ENCODE measurements at regions not wholly inside any gene's neighbourhood (a gene's known extent, or its start where the extent isn't known, plus 50 kb on each side); places are given as distances from the start of the nearest gene placed in this dataset.

DNA sequence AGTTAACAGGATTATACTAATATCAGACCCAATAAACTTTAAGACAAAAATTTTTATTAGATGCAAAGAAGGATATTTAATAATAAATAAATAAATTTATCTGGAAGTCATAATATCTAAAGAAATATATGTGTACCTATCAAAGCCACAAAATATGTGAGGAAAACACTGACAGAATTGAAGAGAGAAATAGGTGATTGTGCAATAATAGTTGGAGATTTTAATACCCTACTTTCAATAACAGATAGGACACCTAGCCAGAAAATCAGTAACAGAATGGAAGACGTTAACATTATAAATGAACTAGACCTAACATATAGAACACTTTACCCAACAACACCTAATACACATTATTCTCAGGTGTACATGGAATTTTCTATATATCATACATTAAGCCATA lies 541.4 kb upstream of the SMC2 start:
- TF ChIP-seq, protein P1, sequence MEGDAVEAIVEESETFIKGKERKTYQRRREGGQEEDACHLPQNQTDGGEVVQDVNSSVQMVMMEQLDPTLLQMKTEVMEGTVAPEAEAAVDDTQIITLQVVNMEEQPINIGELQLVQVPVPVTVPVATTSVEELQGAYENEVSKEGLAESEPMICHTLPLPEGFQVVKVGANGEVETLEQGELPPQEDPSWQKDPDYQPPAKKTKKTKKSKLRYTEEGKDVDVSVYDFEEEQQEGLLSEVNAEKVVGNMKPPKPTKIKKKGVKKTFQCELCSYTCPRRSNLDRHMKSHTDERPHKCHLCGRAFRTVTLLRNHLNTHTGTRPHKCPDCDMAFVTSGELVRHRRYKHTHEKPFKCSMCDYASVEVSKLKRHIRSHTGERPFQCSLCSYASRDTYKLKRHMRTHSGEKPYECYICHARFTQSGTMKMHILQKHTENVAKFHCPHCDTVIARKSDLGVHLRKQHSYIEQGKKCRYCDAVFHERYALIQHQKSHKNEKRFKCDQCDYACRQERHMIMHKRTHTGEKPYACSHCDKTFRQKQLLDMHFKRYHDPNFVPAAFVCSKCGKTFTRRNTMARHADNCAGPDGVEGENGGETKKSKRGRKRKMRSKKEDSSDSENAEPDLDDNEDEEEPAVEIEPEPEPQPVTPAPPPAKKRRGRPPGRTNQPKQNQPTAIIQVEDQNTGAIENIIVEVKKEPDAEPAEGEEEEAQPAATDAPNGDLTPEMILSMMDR (tag by site-specific recombination; IDR thresholded peaks at IDR 0.05), result no peak
- no peak for TF ChIP-seq ZFP3 (tag by site-specific recombination; IDR thresholded peaks at IDR 0.05; ENCODE audit: low read depth)
- no peak for TF ChIP-seq ZNF350 (tag by site-specific recombination; IDR thresholded peaks at IDR 0.05)
- TF ChIP-seq ZNF776 (tag by site-specific recombination; IDR thresholded peaks at IDR 0.05; ENCODE audit: borderline replicate concordance), result no peak
